ENCODE measurements at regions not wholly inside any gene's neighbourhood (a gene's known extent, or its start where the extent isn't known, plus 50 kb on each side); places are given as distances from the start of the nearest gene placed in this dataset.

DNA sequence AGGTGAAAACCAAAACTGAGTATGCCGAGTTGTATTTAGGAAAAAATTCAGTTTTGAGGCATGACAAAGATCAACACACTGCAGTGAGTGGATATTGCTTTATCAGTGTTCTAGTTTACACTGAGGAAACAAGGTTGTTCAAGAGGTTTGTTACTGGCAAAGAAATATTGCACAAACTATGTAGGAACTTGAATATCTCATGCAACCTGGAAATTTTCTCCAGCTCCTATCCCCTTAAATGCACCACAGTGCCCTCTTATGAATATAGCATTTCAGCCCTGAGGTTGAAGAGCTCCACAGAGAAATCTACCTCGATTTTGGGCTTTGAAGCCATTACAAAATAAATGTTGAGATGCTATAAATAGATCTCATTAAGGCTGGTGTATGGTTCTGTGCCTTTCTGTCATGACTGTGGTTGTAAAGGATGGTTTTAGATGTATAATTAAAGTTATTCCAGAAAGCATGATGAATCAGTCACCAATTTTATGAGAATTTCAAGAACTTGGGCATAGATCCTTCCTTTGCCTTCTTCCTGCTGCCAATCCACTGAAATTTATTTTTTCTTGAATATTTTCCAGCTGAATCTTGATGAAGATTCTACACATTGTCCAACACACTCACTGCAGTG lies 159.3 kb downstream of the SPATA31D1 start:
- intact Hi-C loops (cut with DNase I) = no loop called here
- ATAC-seq (ENCODE audit: poor library complexity) (no peak), DNase-seq (no peak)

DNA sequence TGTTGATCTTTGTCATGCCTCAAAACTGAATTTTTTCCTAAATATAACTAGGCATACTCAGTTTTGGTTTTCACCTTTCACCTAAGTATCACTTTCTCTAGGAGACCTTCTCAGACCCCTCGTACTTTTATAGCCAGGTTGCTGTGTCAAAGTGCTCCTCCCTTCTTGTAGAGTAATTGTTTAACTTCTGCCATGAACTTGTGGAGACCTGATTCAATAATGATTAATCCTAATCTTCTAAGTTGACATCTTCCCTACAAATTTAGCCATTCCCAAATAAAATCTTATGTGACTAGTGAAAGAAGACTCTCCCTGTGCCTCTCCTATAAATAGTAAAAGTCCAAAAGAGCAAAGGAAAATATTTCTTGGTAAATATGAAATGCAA lies 159.8 kb downstream of the SPATA31D1 start:
- intact Hi-C loops (cut with DNase I) = no loop called here
- no peak for DNase-seq
- no peak for ATAC-seq (ENCODE audit: poor library complexity)

DNA sequence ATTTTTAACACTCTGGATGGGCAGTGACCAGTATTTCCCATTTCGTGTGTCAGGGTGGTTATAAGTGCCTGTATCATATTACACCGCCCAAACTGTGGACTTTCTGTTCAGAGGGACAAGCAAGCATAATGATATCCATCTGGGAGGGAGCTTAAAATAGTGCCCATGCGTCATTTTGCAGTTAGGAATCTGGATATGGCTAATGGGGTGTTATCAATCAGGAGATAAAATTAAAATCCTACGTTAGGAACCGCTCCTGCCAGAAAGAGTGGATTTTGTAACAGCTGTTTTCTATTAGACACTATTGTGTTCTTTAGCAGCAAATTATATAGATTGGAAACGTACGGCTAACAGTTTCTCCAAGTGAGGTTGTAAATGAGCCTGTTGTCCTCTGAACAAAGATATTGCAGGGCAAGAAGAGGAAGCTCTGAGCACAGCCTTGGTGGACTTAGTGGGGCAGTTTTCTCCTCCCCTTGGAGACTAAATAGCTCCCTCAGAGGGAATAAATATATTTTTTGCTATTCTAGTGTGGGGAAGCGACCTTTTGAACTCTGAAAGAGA lies 160.4 kb downstream of the SPATA31D1 start:
- DNase-seq (no peak), ATAC-seq (ENCODE audit: poor library complexity) (no peak)
- intact Hi-C loops (cut with DNase I) = no loop called here

DNA sequence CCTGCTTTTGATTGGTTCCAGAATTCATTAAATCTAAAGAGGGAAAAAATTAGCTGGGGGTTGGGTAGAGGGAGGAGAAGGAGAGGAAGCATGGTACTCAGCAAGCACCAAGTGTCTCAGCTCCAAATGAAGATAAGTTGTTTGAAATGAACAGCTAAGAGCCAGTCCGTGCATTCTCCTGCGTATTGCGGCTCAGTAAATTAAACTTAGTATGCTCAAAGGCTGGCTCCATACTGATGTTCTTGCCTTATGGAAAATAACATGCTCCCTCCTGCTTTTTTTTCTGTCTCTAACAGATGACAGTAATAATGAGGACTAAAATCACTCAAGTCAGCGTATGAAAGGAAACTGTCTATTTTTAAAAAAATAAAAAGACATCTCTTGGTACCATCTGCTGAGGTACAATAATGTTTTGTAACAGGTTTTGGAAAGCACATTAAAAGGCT lies 161.0 kb downstream of the SPATA31D1 start:
- intact Hi-C loops (cut with DNase I) = no loop called here
- no peak for DNase-seq
- no peak for ATAC-seq (ENCODE audit: poor library complexity)

DNA sequence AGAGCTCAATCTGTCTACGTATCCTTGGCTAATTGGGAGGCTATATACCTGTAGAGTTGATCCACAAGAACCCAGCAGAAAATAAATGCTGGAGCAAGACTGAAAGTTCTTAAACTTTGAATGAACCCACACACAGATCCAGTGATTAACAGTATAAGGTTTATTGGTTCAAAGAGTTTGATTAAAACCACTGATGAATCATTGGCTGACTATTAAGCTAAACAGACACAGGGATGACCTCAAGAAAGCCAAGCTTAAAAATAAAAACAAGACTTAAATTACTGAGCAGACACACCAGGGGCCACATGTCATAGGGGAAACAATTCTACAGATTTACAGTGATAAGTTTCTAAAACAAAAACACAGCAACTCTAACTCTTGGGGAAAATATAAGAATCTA lies 163.6 kb downstream of the SPATA31D1 start:
- intact Hi-C loops (cut with DNase I) = no loop called here
- ATAC-seq (ENCODE audit: poor library complexity) = no peak
- DNase-seq = no peak

DNA sequence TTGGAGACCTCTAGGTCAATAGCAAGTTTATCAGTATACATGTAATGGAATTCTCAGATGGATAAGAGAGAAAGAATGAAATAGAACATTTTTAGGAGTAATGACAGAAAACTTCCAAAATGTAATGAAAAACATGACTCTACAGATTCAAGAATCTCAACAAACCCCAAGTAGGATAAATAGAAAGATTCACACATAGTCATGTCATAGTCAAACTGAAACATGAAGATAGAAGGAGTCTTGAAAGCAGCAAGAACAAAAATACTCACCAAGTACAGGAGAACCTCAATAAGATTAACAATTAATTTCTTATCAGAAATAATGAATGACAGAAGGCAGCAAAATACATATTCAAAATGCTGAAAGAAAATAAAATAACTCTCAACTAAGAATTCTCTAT lies 164.5 kb downstream of the SPATA31D1 start:
- ATAC-seq (ENCODE audit: poor library complexity) (no peak), DNase-seq (no peak)
- intact Hi-C loops (cut with DNase I) = no loop called here

DNA sequence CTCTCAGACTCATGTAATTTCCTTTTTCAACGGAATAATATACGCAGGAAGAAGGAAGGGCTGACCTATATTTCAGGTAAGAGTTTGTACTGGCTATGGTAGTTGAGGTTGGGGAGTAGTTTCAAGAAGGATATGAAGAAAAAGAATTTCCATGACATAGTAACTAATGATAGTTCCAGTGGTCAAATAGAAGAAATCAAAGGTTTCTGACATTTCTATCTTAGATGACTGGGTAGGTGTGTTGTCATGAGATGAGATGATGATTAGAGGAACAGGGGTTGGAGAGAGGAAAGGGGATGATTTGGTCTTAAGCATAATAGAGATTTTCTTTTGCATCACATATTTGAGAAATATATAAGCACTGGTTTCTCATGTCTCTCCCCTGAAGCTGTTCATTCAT lies 166.0 kb downstream of the SPATA31D1 start:
- intact Hi-C loops (cut with DNase I) = no loop called here
- DNase-seq = no peak

DNA sequence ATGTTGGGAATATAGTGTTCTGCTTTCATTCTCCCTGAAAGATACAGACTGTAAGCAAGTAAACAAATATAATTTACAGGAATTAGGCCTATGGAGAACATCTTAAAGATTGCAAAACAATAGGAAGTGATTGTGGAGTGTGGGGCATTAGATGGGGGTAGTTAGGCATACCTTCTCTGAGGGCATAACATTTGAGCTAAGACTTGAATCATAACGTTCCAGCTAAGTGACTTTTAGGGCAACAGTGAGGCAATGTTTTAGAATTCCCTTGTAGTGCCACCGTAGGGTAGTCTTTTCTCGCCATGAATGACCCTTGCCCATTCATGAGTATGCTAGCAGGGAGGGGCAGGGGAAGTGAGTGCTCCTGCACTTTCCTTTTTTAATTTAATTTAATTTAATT lies 173.3 kb downstream of the SPATA31D1 start:
- intact Hi-C loops (cut with DNase I) = no loop called here
- ATAC-seq (ENCODE audit: poor library complexity) (no peak), DNase-seq (no peak)

More for the DNA sequence above, 166.0 kb downstream of the SPATA31D1 start:
- ATAC-seq (ENCODE audit: poor library complexity) = no peak

DNA sequence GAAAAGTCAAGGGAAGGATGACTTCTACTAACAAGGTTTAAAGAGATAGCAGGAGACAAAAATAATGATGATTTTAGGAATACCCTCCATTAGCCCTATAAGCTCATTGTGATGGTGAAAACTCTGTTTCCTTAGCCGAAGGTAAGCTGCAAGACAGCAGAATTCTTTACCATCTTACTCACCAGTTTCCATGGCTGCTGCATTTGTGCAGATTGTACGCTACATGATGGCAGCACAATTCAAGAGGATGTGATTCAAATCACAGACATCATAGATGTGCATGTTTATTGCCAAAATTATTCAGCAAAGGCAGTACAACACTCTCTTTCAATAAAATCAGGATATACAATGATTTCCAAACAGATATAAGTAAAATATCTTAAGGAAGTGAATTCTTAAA lies 175.6 kb downstream of the SPATA31D1 start:
- no peak for DNase-seq
- intact Hi-C loops (cut with DNase I) = no loop called here
- no peak for ATAC-seq (ENCODE audit: poor library complexity)

DNA sequence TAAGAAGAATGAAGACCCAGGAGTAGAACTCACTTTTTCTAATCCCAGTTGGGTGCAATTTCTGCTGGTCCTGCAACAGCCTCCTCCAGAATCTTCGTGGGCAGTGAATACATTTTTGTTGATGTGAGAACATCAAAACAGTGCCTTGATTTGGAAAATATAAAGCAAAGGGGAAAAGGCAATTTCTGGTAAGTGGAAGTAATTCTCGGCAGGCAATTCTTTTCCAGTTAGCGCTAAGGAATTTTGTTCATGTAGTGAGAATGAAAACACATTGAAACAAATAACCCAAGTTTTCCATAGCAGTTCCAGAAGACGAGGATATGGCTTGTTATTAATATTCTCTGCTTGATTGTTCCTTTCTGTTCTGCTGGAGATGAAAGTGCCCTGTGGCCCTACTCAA lies 178.7 kb downstream of the SPATA31D1 start:
- no peak for DNase-seq
- intact Hi-C loops (cut with DNase I) = no loop called here
- no peak for ATAC-seq (ENCODE audit: poor library complexity)

DNA sequence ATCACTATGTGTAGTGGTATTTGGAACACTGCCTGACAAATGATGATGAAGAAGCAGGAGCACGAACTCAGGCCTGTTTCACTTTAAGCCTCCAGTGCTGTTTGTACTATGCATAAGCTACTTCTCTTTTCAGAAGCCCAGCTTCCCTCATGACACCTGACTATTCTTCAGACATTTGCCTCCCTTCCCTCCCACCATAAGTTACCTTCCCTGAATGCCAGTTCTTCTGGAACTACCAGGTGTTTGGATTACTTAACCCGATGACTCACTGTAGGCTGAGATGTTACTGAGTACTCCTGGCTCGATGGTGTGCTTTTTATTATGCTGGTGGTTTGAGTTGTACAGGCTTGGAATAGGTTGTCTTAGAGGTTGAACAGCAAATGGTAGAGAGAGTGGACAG lies 180.0 kb downstream of the SPATA31D1 start:
- no peak for DNase-seq
- ATAC-seq (ENCODE audit: poor library complexity) = no peak
- intact Hi-C loops (cut with DNase I) = no loop called here

DNA sequence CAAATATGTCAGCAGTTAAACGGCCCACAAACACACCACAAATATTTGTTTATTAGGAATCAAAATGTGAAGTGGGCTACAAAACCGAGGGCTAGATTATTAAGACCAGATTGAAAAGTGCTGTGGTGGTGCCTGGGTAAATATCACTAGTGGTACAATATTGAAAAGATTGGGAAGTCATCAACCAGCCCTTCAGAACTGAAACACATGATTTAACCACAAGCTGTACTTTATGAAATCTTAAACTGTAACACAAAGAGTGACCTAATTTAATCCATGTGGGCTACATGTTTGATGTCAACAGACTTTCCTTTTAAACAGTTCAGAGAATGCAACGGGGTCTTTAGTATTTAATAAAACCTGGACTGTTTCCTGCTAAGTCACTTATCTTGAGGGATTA lies 182.3 kb downstream of the SPATA31D1 start:
- intact Hi-C loops (cut with DNase I) = no loop called here
- DNase-seq (no peak), ATAC-seq (ENCODE audit: poor library complexity) (no peak)

DNA sequence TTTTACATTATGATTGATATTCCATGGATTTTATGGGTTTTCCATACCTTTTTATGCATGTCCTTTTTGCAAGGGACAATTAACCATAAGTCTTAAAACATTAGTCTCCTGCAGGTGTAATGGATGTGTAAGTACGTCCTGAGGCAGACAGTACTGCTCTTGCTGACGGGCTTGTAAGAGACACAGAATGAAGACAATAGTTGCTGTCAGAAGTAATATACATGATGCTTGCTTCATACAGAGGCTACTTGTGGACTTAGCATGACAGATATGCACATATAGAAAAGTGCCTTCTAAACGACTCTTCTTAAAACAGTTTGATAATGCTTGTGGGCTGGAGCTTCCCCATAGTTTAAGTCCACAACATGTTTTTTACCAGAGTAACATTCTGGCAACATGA lies 182.7 kb downstream of the SPATA31D1 start:
- intact Hi-C loops (cut with DNase I) = no loop called here
- no peak for ATAC-seq (ENCODE audit: poor library complexity)
- DNase-seq = no peak

DNA sequence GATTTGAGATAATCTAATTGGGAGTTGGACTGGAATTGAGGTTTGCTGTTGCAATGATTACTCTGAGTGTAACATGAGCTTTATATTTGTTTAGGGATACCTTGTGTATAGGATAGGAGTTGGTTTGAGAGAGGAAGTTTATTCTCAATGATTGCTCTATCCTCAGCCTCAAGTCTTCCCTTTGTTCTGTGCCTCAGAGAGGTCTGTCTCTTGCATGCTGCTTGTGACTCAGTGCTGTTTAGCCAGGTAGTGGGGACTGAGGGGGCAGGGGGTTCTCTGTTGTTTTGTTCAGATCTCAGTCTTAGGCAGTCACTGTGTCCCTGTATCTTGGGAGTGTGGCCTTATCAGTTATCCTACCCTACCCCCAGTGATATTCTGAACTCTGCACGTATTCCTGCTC lies 192.1 kb downstream of the SPATA31D1 start:
- DNase-seq = no peak
- ATAC-seq (ENCODE audit: poor library complexity) = no peak
- intact Hi-C loops (cut with DNase I) = no loop called here

DNA sequence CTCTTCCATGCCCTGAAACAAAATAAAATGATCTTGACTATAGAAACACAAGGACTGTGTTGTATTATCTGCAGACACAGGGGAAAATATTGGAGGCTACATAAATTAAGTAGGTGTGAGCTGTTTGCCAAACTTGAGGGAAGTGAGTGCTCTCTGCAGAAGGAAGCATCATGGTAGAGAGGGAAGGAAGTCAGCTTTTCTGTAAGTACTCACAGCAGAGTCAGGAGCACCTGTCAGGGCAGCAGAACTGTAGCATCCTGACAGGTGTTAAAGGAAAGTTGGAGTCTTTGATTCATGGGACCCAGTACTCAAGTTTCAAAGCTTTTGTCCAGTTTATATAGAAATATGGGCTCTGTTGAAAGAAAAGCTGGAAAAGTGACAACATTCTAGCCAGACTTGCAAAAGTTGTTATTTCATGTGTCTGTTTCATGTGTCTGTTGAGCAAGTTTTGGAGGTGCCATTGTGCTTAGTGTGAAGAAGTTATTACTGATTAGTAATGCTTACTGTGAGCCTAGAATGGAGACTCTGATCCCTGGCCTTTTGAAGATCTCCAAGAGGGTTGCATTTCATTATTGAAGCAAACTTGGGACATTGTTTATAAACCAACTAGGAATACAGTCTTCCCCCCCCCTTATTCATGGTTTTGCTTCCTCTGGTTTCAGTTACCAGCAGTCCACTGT lies 194.7 kb downstream of the SPATA31D1 start:
- intact Hi-C loops (cut with DNase I) = no loop called here
- DNase-seq = no peak
- no peak for ATAC-seq (ENCODE audit: poor library complexity)

DNA sequence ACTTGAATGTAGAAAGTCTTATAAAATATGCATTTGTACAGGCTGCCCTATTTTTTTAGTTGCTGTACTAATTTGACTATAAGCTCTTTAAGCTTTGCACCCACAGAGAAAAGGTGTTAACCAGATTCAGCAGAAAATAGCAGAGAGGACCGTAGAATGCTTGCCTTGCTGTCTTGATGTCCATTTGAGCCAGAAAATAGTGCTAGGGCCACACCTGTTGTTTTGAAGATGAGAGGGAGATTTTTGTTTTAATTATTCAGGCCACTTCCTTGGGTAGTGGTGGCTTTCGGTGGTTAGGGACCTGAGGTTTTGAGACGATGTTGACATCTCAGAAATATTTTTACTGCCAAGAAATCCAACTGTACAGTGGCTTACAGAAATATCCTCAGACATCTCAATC lies 196.0 kb downstream of the SPATA31D1 start:
- ATAC-seq (ENCODE audit: poor library complexity) (no peak), DNase-seq (no peak)
- intact Hi-C loops (cut with DNase I) = no loop called here

DNA sequence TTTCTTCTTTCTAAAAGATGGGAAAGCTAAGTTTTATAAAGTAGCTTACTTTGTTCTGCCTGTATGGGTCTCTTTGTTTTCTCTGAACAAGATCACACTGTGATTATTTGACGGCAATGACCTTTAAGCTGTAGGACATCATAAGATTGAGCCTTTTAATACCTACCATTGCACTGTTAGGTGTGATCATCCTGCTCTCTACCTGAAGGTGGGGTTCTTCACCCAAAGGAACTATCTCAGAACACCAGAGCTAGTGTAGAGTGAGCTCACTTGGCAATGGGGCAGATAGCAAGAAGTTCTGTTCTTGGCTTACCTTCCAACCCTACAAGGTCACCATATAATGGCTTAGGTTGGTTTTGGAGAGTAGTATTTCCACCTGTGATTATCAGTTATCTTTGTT lies 200.2 kb downstream of the SPATA31D1 start:
- intact Hi-C loops (cut with DNase I) = no loop called here
- no peak for ATAC-seq (ENCODE audit: poor library complexity)
- no peak for DNase-seq

DNA sequence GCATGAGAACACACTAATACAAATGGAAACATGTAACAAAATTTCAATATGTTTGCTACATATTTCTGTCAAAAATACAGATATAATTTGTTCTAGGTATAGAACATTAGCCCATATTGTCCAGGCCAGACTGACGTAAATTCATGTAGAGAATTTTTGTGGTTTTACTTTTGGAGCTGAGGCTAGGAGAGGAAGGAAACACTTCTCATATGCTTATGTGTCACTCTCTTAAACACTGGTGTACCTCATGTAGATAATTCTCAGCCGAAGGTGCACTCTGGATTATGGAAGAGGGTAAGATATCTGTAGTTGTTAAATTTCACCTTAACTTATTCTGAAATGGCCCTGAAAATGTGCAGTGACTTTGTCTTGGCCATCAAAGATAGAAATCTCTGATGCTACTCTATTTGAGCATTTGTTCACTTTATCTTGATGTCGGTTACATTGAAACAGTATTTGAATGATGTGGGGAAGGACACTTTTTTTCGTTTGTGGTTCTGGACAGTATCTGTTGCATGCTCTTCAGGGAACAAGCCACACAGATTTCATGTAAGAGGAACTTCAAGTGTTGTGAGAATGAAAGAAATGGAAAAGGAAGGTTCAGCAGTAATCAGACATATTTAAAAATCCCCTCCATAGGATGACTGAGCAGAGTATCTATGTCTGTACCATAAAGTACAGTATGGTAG lies 202.7 kb downstream of the SPATA31D1 start:
- DNase-seq (no peak), ATAC-seq (ENCODE audit: poor library complexity) (no peak)
- intact Hi-C loops (cut with DNase I) = no loop called here

DNA sequence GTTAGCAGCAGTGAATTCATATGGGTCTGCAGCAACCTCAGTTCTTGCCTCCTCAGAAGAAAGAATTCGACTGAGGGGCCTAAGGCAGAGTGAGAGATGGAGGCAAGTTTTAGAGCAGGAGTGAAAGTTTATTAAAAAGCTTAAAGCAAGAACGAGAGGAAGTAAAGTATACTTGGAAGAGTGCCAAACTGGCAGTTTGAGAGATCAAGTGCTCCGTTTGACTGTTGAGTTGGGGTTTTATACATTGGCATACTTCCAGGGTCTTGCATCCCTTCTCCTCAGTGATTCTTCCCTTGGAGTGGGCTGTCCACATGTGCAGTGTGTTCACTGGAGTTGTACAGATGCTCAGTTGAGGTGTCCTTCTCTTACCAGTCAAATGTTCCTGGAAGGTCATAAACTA lies 203.6 kb downstream of the SPATA31D1 start:
- intact Hi-C loops (cut with DNase I) = no loop called here
- DNase-seq (no peak), ATAC-seq (ENCODE audit: poor library complexity) (no peak)
